ENCODE measurements at regions not wholly inside any gene's neighbourhood (a gene's known extent, or its start where the extent isn't known, plus 50 kb on each side); places are given as distances from the start of the nearest gene placed in this dataset.

GRCh38 chr11:110763249-110764011 is 51.2 kb upstream of the ARHGAP20 start:
- no TSS peak for BruUV-seq (replicated peaks)
- H3K27me3 ChIP-seq (replicated peaks in 1 of 2; ENCODE audit: control insufficient read depth in 2 of 2, insufficient read depth in 2 of 2, low read length in 1 of 2), result no peaks in the 10 kb centered on the region
- H3K27ac ChIP-seq (ENCODE audit: control insufficient read depth, insufficient read depth), result no peak overlapping the region
- no peaks in the 10 kb centered on the region for H3K9me3 ChIP-seq (replicated peaks; ENCODE audit: control insufficient read depth, insufficient read depth, low read length)
- no peak for DNase-seq (ENCODE audit: low read depth, low spot score)
- RAD21 ChIA-PET (ENCODE audit: unreplicated experiment), result no interaction called here
- no peak overlapping the region for H3K4me3 ChIP-seq
- H3K79me2 ChIP-seq (ENCODE audit: control insufficient read depth, insufficient read depth, low read length), result no peaks in the 10 kb centered on the region
- no peak for ATAC-seq
- FAIRE-seq, result no peak
- no peaks in the 10 kb centered on the region for H3K36me3 ChIP-seq (ENCODE audit: control insufficient read depth in 2 of 2, insufficient read depth in 2 of 2, low read length in 1 of 2)
- TF ChIP-seq REST (IDR thresholded peaks at IDR 0.05; ENCODE audit: low read depth, low read length), result no peak
- TF ChIP-seq NBN (IDR thresholded peaks at IDR 0.05), result no peak
- TF ChIP-seq EED (IDR thresholded peaks at IDR 0.05; ENCODE audit: low read depth), result no peak
- no peak for TF ChIP-seq CBX5 (IDR thresholded peaks at IDR 0.05; ENCODE audit: low read depth)
- peak; percentile 23 for TF ChIP-seq MEF2B (IDR thresholded peaks at IDR 0.05; ENCODE audit: partially characterized antibody, poor library complexity, severe bottlenecking)
- no peak for TF ChIP-seq EP300 (IDR thresholded peaks at IDR 0.05; ENCODE audit: borderline replicate concordance in 1 of 2, control insufficient read depth in 1 of 2, low read depth in 2 of 2, low read length in 2 of 2)
- TF ChIP-seq RFX5 (IDR thresholded peaks at IDR 0.05; ENCODE audit: low read depth, low read length), result no peak
- no peak for TF ChIP-seq ASH2L (IDR thresholded peaks at IDR 0.05; ENCODE audit: borderline replicate concordance, low read depth)
- TF ChIP-seq HDGF (IDR thresholded peaks at IDR 0.05), result no peak
- no peaks in the 10 kb centered on the region for H4K20me1 ChIP-seq (ENCODE audit: control insufficient read depth, insufficient read depth)
- SMC1A ChIA-PET (ENCODE audit: uncharacterized antibody, unreplicated experiment), result interaction anchor here (1.8 kb wide), 1 partner anchor 11 kb away, joined by 4 read pairs; no protein-coding TSS in a partner anchor
- H3K4me2 ChIP-seq (ENCODE audit: control insufficient read depth, insufficient read depth), result no peak overlapping the region
- 0% methylated on average over 2 of the region's 2 CpGs for WGBS (ENCODE audit: insufficient coverage, insufficient replicate concordance, low lambda C conversion rate, missing lambda C conversion rate)
- in situ Hi-C loops (cut with MboI) (no loop called here), intact Hi-C loops (cut with micrococcal nuclease; ENCODE audit: unreplicated experiment) (no loop called here)
- H3K4me1 ChIP-seq (ENCODE audit: control insufficient read depth, insufficient read depth, low read length), result no peaks in the 10 kb centered on the region
- H2AFZ ChIP-seq (ENCODE audit: control insufficient read depth, low read depth, low read length), result no peak overlapping the region
- POLR2A ChIA-PET, result no interaction called here
- no peak overlapping the region for H3K9ac ChIP-seq (ENCODE audit: control insufficient read depth, insufficient read depth, low read length)
- CTCF ChIA-PET, result interaction anchor here (1.2 kb wide), 1 partner anchor 48 kb away, joined by 3 read pairs; no protein-coding TSS in a partner anchor

Data from GM12878 (cell line).